Panc1 (cell line): ENCODE measurements at regions not wholly inside any gene's neighbourhood (a gene's known extent, or its start where the extent isn't known, plus 50 kb on each side); places are given as distances from the start of the nearest gene placed in this dataset.
A peak's percentile ranks its signal among the peaks of the same experiment; 100 is the strongest.

ENCODE experiments used
- ATAC-seq: fragments of 200-7000 bp; cut with Tn5 transposase; 2 replicates; pipeline ENCODE4 v1.9.1; 2020; ENCODE audit warnings: mild to moderate bottlenecking, moderate library complexity
- BruUV-seq: library from RNA; stranded (reverse); fragments of 400-500 nt; replicated peaks from 2 replicates; lab custom pipeline; 2021; lab: Mats Ljungman, UMichigan
- CTCF ChIA-PET: fragments of 300-600 bp; sonication (Branson Sonifier 250); formaldehyde crosslinking; loops from one replicate; lab custom pipeline; 2022; ENCODE audit warnings: antibody characterized with exemption; lab: Charles Lee
- POLR2A ChIA-PET: fragments of 300-600 bp; sonication (Branson Sonifier 250); formaldehyde crosslinking; loops from one replicate; lab custom pipeline; 2022; ENCODE audit warnings: antibody characterized with exemption; lab: Charles Lee
- DNase-seq: peaks from one replicate; pipeline ENCODE4 v3.0.0-alpha.2; 2010; ENCODE audit warnings: low read depth, low spot score
- H3K27ac ChIP-seq: 2 replicates; pipeline ENCODE4 v1.5.1; 2011; ENCODE audit warnings: mild to moderate bottlenecking, low read length, inconsistent platforms
- H3K27me3 ChIP-seq: fragments of 200-500 bp; sonication (Bioruptor generic); 2 replicates; pipeline ENCODE4 v1.6.0; 2014; ENCODE audit warnings: low read length, inconsistent platforms; ENCODE audit not compliant: control insufficient read depth, insufficient read depth
- H3K36me3 ChIP-seq: fragments of 200-500 bp; sonication (Bioruptor generic); 2 replicates; pipeline ENCODE4 v1.5.1; 2014; ENCODE audit warnings: inconsistent platforms, mild to moderate bottlenecking, low read length, moderate library complexity; ENCODE audit not compliant: control insufficient read depth, insufficient read depth
- H3K4me1 ChIP-seq: 2 replicates; pipeline ENCODE4 v1.5.1; 2011; ENCODE audit warnings: inconsistent platforms, mild to moderate bottlenecking, low read length, moderate library complexity; ENCODE audit not compliant: control insufficient read depth, insufficient read depth
- H3K4me3 ChIP-seq, 2 experiments: 2 replicates each; pipeline ENCODE4 v1.5.1; 2011 to 2012; ENCODE audit warnings: low read depth in 2 of 2, low read length in 2 of 2, mild to moderate bottlenecking in 2 of 2, inconsistent platforms in 1 of 2, moderate library complexity in 1 of 2
- H3K9me3 ChIP-seq: fragments of 200-500 bp; sonication (Bioruptor generic); 2 replicates; pipeline ENCODE4 v1.5.1; 2014; ENCODE audit warnings: low read depth, mild to moderate bottlenecking, inconsistent platforms, low read length, moderate library complexity; ENCODE audit not compliant: control insufficient read depth, insufficient read depth
- POLR2AphosphoS5 ChIP-seq: IDR thresholded peaks from 2 replicates; pipeline ENCODE4 v1.6.1; 2012; ENCODE audit warnings: mild to moderate bottlenecking, low read depth, low read length, moderate library complexity
- SIN3A ChIP-seq: IDR thresholded peaks from 2 replicates; pipeline ENCODE4 v1.6.1; 2012; ENCODE audit warnings: low read depth, mild to moderate bottlenecking, low read length, moderate library complexity, borderline replicate concordance; ENCODE audit not compliant: insufficient read depth
- TCF7L2 ChIP-seq: IDR thresholded peaks from 2 replicates; pipeline ENCODE4 v1.6.1; 2011; ENCODE audit warnings: mild to moderate bottlenecking, low read depth, low read length, inconsistent platforms
- in situ Hi-C: cut with HindIII; loops from 2 replicates; pipeline ENCODE4 v1.10.0; 2016; ENCODE audit warnings: low sequenced_read_pairs, low pct_unique_long_range_greater_than_20kb
- intact Hi-C: fragments of 100-400 bp; cut with micrococcal nuclease; formaldehyde crosslinking; loops from one replicate; pipeline ENCODE4 v1.10.0; 2022; ENCODE audit not compliant: unreplicated experiment
- TF ChIP-seq, protein P1 (sequence below): fragments of 450-650 bp; IDR thresholded peaks from 2 replicates; pipeline ENCODE4 v1.5.1; 2017; ENCODE audit warnings: mild to moderate bottlenecking
- TF ChIP-seq, protein P2 (sequence below), 2 experiments: IDR thresholded peaks; 2 replicates each; pipeline ENCODE4 v1.6.1; 2011 to 2012; ENCODE audit warnings: low read depth in 2 of 2, control low read depth in 1 of 2, low read length in 1 of 2, mild to moderate bottlenecking in 1 of 2, moderate library complexity in 1 of 2; ENCODE audit not compliant: insufficient read depth in 1 of 2

DNA sequence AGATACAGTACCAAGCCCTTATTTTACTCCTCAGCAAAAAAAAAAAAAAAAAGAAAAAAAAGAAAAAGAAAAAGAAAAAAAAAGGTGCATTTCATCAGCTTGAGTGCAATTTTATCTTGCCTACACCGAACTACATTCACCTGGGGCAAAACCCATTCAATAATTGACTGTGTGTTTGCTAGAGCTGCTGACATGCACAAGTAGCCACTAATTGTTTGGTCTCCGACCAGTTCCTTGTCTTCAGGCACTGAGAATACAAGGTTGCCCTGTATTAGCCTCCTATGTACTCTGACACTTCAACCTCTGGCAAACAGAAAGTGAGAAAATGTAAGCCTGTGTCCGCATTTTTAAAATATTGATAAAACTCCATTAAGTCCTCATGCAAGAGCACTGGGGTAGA, 1579.4 kb upstream of the LRRTM3 start:
- intact Hi-C loops (no loop called here), in situ Hi-C loops (no loop called here)
- no peak for ATAC-seq
- H3K36me3 ChIP-seq = no peaks in the 10 kb centered on the region
- TF ChIP-seq, protein P1, sequence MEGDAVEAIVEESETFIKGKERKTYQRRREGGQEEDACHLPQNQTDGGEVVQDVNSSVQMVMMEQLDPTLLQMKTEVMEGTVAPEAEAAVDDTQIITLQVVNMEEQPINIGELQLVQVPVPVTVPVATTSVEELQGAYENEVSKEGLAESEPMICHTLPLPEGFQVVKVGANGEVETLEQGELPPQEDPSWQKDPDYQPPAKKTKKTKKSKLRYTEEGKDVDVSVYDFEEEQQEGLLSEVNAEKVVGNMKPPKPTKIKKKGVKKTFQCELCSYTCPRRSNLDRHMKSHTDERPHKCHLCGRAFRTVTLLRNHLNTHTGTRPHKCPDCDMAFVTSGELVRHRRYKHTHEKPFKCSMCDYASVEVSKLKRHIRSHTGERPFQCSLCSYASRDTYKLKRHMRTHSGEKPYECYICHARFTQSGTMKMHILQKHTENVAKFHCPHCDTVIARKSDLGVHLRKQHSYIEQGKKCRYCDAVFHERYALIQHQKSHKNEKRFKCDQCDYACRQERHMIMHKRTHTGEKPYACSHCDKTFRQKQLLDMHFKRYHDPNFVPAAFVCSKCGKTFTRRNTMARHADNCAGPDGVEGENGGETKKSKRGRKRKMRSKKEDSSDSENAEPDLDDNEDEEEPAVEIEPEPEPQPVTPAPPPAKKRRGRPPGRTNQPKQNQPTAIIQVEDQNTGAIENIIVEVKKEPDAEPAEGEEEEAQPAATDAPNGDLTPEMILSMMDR = no peak
- TF ChIP-seq SIN3A = no peak
- no peak for DNase-seq
- ChIA-PET POLR2A (no interaction called here), CTCF (interaction anchor here (0.6 kb wide), 1 partner anchor 816 kb away, joined by 4 read pairs; no protein-coding TSS in a partner anchor)
- H3K27ac ChIP-seq = no peak overlapping the region
- H3K4me3 ChIP-seq = no peak overlapping the region
- no peaks in the 10 kb centered on the region for H3K9me3 ChIP-seq
- no peaks in the 10 kb centered on the region for H3K27me3 ChIP-seq
- no peaks in the 10 kb centered on the region for H3K4me1 ChIP-seq
- BruUV-seq = no TSS peak

DNA sequence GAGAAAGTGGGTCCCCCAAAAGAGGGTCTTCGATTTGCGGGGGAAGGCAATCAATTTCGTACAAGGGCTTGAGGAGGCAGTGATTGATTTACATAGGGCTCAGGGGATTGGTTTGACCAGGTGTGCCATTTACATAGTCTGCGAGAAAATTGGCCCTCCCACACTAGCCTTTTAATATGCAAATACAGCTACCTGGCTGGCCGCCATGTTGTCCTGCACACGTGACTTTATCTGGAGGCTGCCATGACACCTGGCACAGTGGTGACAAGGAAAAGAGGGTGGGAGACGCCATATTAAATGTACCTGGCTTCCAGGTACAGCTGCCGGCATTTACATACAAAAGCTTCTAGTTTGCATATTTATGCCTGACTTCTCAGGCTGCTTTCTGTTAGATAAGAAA, 1577.2 kb upstream of the LRRTM3 start:
- TF ChIP-seq SIN3A = no peak
- Histone ChIP-seq H3K4me3 (no peak overlapping the region), H3K9me3 (no peaks in the 10 kb centered on the region), H3K4me1 (no peaks in the 10 kb centered on the region), H3K36me3 (no peaks in the 10 kb centered on the region), H3K27ac (no peak overlapping the region), H3K27me3 (no peaks in the 10 kb centered on the region)
- ATAC-seq (no peak), DNase-seq (no peak)
- intact Hi-C loops = no loop called here
- ChIA-PET POLR2A (no interaction called here), CTCF (no interaction called here)
- no TSS peak for BruUV-seq
- in situ Hi-C loops = no loop called here

DNA sequence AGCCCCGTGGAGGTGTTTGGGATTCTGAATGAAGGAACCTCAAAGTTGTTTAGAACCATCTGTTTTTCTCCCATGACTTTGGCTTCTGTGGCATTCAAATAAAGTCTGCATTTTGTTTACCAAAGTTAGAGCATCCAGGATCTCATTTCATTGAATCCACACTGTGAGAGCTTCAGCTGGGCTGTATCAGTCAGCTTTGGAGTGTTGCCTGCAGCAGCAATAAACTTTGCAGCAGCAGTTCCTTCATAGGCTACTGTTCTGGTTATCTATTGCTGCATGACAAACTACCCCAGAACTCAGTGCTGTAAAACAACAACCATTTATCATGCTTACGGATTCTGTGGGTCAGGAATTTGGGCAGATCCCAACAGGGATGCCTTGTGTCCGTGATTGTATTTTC, 1575.2 kb upstream of the LRRTM3 start:
- ATAC-seq (no peak), DNase-seq (no peak)
- POLR2A ChIA-PET = no interaction called here
- in situ Hi-C loops (no loop called here), intact Hi-C loops (no loop called here)
- H3K27me3 ChIP-seq = no peaks in the 10 kb centered on the region
- H3K4me3 ChIP-seq = no peak overlapping the region
- no peaks in the 10 kb centered on the region for H3K9me3 ChIP-seq
- no peaks in the 10 kb centered on the region for H3K36me3 ChIP-seq
- no peaks in the 10 kb centered on the region for H3K4me1 ChIP-seq
- BruUV-seq = no TSS peak
- no peak for TF ChIP-seq POLR2AphosphoS5
- TF ChIP-seq TCF7L2 = 0 out of 2 replicates have a peak, but pooled peaks have one; percentile 37
- H3K27ac ChIP-seq = no peak overlapping the region
- CTCF ChIA-PET = interaction anchor here (0.7 kb wide), 1 partner anchor 23 kb away, joined by 5 read pairs; no protein-coding TSS in a partner anchor

DNA sequence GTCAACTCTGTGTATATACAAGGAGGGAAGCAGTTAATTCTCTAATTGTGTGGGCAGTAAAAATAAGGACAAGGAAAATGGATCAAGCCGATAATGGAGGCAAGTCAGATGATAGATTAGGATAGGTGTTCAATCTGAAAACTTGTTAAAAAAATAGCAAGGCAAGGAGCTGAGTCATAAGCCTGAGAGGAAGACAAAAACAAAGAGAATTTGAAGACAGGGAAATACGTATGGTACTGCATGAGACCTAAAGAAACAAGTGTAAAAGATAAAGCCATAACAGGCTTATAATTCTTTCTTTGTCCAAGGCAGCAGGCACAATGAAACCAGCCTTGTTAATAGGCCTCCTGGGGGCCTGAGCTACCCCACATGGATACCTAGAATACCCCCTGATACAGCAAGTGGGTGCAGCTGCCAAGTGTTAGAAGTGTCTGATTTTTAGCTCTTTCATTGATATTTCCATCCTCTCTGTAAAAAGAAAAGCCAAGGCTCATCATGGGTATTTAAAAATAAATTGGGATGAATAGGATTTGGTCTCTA, 1570.6 kb upstream of the LRRTM3 start:
- no TSS peak for BruUV-seq
- Histone ChIP-seq H3K27me3 (no peaks in the 10 kb centered on the region), H3K36me3 (no peaks in the 10 kb centered on the region), H3K9me3 (no peaks in the 10 kb centered on the region), H3K4me3 (no peak overlapping the region), H3K4me1 (no peaks in the 10 kb centered on the region), H3K27ac (no peak overlapping the region)
- TF ChIP-seq SIN3A = no peak
- TF ChIP-seq POLR2AphosphoS5 = no peak
- TF ChIP-seq, protein P1 = no peak
- TF ChIP-seq, protein P2, sequence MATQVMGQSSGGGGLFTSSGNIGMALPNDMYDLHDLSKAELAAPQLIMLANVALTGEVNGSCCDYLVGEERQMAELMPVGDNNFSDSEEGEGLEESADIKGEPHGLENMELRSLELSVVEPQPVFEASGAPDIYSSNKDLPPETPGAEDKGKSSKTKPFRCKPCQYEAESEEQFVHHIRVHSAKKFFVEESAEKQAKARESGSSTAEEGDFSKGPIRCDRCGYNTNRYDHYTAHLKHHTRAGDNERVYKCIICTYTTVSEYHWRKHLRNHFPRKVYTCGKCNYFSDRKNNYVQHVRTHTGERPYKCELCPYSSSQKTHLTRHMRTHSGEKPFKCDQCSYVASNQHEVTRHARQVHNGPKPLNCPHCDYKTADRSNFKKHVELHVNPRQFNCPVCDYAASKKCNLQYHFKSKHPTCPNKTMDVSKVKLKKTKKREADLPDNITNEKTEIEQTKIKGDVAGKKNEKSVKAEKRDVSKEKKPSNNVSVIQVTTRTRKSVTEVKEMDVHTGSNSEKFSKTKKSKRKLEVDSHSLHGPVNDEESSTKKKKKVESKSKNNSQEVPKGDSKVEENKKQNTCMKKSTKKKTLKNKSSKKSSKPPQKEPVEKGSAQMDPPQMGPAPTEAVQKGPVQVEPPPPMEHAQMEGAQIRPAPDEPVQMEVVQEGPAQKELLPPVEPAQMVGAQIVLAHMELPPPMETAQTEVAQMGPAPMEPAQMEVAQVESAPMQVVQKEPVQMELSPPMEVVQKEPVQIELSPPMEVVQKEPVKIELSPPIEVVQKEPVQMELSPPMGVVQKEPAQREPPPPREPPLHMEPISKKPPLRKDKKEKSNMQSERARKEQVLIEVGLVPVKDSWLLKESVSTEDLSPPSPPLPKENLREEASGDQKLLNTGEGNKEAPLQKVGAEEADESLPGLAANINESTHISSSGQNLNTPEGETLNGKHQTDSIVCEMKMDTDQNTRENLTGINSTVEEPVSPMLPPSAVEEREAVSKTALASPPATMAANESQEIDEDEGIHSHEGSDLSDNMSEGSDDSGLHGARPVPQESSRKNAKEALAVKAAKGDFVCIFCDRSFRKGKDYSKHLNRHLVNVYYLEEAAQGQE (IDR thresholded peaks at IDR 0.05; ENCODE audit: insufficient read depth in 1 of 2, low read depth in 2 of 2, low read length in 1 of 2) = no peak
- TF ChIP-seq TCF7L2 = no peak
- CTCF ChIA-PET = no interaction called here
- in situ Hi-C loops = no loop called here
- intact Hi-C loops = no loop called here
- ATAC-seq (no peak), DNase-seq (no peak)
- POLR2A ChIA-PET = interaction anchor here (0.6 kb wide), 1 partner anchor 78 kb away, joined by 3 read pairs; no protein-coding TSS in a partner anchor
